Endothelial cell (in vitro differentiated cells): ENCODE measurements at regions not wholly inside any gene's neighbourhood (a gene's known extent, or its start where the extent isn't known, plus 50 kb on each side); places are given as distances from the start of the nearest gene placed in this dataset.

ENCODE experiments used
- DNase-seq: peaks from one replicate; pipeline ENCODE4 v3.0.0; 2021; ENCODE audit warnings: low spot score
- H3K27ac Mint-ChIP-seq: one replicate; pipeline ENCODE4 v1.8.0; 2021; ENCODE audit warnings: mixed read lengths, inconsistent platforms; ENCODE audit not compliant: unreplicated experiment
- H3K27me3 Mint-ChIP-seq: one replicate; pipeline ENCODE4 v1.8.0; 2021; ENCODE audit warnings: mild to moderate bottlenecking, moderate library complexity, mixed read lengths, inconsistent platforms; ENCODE audit not compliant: unreplicated experiment
- H3K36me3 Mint-ChIP-seq: one replicate; pipeline ENCODE4 v1.8.0; 2021; ENCODE audit warnings: mild to moderate bottlenecking, low read depth, mixed read lengths, inconsistent platforms; ENCODE audit not compliant: unreplicated experiment
- H3K4me1 Mint-ChIP-seq: one replicate; pipeline ENCODE4 v1.8.0; 2021; ENCODE audit warnings: mild to moderate bottlenecking, mixed read lengths, inconsistent platforms; ENCODE audit not compliant: unreplicated experiment
- H3K4me3 Mint-ChIP-seq: one replicate; pipeline ENCODE4 v1.8.0; 2021; ENCODE audit warnings: mild to moderate bottlenecking, mixed read lengths, inconsistent platforms; ENCODE audit not compliant: unreplicated experiment
- H3K9me3 Mint-ChIP-seq: one replicate; pipeline ENCODE4 v1.8.0; 2021; ENCODE audit warnings: mixed read lengths, inconsistent platforms; ENCODE audit not compliant: unreplicated experiment
- TF ChIP-seq, protein P1 (sequence below): fragments of 200-600 bp; sonication (generic); IDR thresholded peaks from one replicate; pipeline ENCODE4 v1.5.0; 2021; ENCODE audit warnings: antibody characterized with exemption; ENCODE audit not compliant: unreplicated experiment

DNA sequence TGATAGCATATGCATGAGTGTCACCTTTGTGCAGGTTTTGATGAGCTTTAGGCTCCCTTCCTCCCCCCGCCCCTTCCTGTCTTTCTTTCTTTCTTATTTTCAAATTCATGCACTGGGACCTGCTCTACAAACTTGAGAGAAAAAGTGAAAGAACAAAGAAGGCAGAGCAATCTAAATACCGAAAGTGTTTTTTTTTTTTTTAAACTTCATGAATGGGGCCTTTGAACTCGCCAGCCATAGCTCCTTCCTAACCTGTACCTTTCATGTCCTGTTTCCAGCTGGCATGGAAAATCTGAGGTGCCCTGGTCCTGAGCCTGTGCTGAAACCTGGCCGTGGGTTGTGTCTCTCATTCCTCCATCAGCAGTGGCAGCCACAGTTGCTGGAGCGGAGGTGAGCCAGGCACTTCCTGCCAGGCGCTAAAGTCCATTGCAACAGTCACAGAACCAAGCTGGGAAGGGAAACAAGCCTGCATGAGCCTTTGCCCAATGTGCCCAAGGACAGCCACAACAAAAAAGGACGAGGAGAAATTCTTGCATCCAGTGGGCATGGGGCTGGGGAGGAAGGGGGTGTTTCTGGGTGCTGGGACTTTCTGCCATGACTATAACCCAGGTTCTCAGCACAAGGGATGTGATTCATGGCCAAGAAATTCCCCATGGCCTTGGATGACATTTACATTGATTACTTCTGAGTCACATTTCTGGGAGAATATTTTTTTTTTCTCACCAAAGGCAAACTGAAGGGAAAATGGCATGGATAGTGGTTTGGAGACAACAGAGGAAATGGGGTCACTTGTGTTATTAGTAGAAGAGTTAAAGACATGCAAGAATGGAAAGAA is 102.7 kb downstream of the TMEM30B start:
- Mint-ChIP-seq H3K9me3 (no peaks in the 10 kb centered on the region), H3K27me3 (peaks cover 7% of the 10 kb centered on the region), H3K4me1 (peaks cover 18% of the 10 kb centered on the region), H3K36me3 (no peaks in the 10 kb centered on the region), H3K27ac (no peak overlapping the region), H3K4me3 (no peak overlapping the region)
- DNase-seq, result no peak
- TF ChIP-seq, protein P1, sequence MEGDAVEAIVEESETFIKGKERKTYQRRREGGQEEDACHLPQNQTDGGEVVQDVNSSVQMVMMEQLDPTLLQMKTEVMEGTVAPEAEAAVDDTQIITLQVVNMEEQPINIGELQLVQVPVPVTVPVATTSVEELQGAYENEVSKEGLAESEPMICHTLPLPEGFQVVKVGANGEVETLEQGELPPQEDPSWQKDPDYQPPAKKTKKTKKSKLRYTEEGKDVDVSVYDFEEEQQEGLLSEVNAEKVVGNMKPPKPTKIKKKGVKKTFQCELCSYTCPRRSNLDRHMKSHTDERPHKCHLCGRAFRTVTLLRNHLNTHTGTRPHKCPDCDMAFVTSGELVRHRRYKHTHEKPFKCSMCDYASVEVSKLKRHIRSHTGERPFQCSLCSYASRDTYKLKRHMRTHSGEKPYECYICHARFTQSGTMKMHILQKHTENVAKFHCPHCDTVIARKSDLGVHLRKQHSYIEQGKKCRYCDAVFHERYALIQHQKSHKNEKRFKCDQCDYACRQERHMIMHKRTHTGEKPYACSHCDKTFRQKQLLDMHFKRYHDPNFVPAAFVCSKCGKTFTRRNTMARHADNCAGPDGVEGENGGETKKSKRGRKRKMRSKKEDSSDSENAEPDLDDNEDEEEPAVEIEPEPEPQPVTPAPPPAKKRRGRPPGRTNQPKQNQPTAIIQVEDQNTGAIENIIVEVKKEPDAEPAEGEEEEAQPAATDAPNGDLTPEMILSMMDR, result no peak

DNA sequence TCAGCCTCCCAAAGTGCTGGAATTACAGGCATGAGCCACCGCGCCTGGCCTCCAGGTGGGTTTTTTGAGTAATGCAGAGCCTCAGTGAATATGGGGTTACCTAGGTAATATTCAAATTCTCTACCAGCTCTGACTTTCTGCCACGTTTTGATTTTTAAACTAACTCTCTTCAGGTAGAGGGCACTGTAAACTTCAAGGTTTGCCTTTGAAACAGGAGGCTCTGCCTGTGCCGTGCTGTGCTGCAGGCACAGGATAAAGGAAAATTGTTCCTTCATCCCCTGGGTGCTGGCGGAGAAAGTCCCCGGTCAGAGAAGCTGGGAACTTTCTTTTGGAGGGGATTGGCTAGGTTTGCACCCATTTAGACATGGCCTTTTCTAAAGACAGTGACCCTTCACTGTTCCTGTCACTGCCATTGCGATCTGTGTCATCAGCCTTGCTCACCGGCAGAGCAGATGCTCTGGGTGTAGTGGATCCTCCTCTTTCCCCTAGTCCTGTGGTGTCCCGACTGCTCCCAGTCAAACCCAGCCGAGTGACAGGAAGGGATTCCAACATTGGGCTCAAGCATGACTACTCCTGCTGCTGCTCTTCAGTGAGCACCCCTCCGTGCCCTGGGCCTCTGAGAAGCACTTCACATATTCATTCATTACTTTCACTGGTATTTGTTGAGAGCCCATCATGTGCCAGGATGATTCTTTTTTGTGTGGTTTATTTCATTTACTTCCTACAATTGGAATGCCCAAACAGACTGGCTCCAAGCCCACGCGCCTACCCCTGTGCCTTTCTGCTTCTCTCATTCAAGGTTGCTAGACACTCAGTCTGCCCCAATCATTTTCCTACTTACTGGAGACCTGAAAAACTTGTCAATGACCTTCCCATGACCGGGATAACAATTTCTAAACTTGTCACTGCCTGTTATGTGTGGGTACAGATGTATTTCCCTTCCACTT is 103.6 kb downstream of the TMEM30B start:
- Mint-ChIP-seq H3K4me1 (peaks cover 11% of the 10 kb centered on the region), H3K4me3 (no peak overlapping the region), H3K36me3 (peaks cover 4% of the 10 kb centered on the region), H3K27ac (no peak overlapping the region), H3K27me3 (peaks cover 3% of the 10 kb centered on the region), H3K9me3 (no peaks in the 10 kb centered on the region)
- TF ChIP-seq, protein P1, result no peak
- DNase-seq, result no peak

DNA sequence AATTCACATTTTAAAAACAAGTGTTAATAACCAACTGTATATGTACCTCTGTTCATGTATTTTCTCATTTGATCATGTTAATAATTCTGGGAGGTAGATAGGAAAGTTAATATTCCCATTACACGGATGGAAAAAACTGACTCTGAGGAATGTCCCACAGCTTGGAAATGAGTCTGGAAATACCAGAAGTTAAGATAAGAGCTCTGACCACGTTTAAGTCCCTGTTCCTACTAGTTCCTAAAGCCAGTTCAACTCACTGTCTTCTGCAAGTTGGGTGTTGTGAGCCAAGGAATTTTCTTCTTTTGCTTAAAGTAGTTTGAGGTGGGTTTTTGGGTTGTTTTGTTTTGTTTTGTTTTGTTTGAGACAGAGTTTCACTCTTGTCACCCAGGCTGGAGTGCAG is 104.5 kb downstream of the TMEM30B start:
- Mint-ChIP-seq H3K4me3 (no peak overlapping the region), H3K27ac (no peak overlapping the region), H3K9me3 (no peaks in the 10 kb centered on the region), H3K36me3 (peaks cover 6% of the 10 kb centered on the region), H3K4me1 (peaks cover 11% of the 10 kb centered on the region), H3K27me3 (peaks cover 2% of the 10 kb centered on the region)
- TF ChIP-seq, protein P1, result no peak
- no peak for DNase-seq

DNA sequence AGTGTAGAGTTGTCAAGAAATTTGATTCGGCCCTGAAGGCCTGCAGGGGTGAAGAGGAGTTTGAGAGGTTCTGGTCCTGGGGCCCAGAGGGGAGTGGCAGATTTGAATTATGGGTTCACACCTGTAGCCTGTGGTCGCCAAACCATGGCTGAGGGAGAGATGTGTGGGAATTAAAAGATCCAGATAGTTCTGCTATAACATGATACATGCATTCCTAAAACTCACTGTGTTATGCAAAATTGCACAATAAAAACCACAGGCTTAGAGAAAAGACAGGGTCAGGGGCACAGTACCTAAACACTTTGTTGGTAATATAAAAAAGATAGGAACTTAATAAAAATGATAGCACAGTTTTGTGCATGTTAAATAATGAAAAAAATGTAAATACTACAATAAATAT is 106.2 kb downstream of the TMEM30B start:
- TF ChIP-seq, protein P1, result no peak
- H3K27ac Mint-ChIP-seq, result no peak overlapping the region
- peaks cover 6% of the 10 kb centered on the region for H3K36me3 Mint-ChIP-seq
- peaks cover 11% of the 10 kb centered on the region for H3K4me1 Mint-ChIP-seq
- DNase-seq, result no peak
- no peaks in the 10 kb centered on the region for H3K9me3 Mint-ChIP-seq
- no peaks in the 10 kb centered on the region for H3K27me3 Mint-ChIP-seq
- no peak overlapping the region for H3K4me3 Mint-ChIP-seq
